Heart right ventricle (tissue), 16 donors: ENCODE measurements at regions not wholly inside any gene's neighbourhood (a gene's known extent, or its start where the extent isn't known, plus 50 kb on each side); places are given as distances from the start of the nearest gene placed in this dataset.

Experiments
- ATAC-seq, 8 donors: fragments of 200-7000 bp; cut with Tn5 transposase; one replicate each; pipeline ENCODE4 v1.9.1; 2020; ENCODE audit warnings: mild to moderate bottlenecking in 8 of 8, moderate library complexity in 8 of 8, moderate number of reproducible peaks in 1 of 8
- DNase-seq, 2 donors: peaks; one replicate each; pipeline ENCODE4 v3.0.0-alpha.2; 2020
- H3K27ac ChIP-seq, 10 donors: fragments of 200-600 bp; sonication (generic) in 2 of 10; one replicate each; pipeline versions ENCODE4 v1.5.0 to v1.8.0; 2020 to 2022; ENCODE audit warnings: mild to moderate bottlenecking in 3 of 10
- H3K27me3 ChIP-seq, 7 donors: fragments of 200-600 bp; one replicate each; pipeline ENCODE4 v1.8.0; 2021 to 2022; ENCODE audit warnings: mild to moderate bottlenecking in 2 of 7
- H3K36me3 ChIP-seq, 9 donors: fragments of 200-600 bp; sonication (generic) in 1 of 9; one replicate each; pipeline versions ENCODE4 v1.5.0 to v1.8.0; 2020 to 2022; ENCODE audit warnings: mild to moderate bottlenecking in 2 of 9
- H3K4me1 ChIP-seq, 9 donors: fragments of 200-600 bp; sonication (generic) in 1 of 9; one replicate each; pipeline versions ENCODE4 v1.5.0 to v1.8.0; 2020 to 2022; ENCODE audit warnings: mild to moderate bottlenecking in 4 of 9
- H3K4me3 ChIP-seq, 10 donors: fragments of 200-600 bp; sonication (generic) in 2 of 10; one replicate each; pipeline versions ENCODE4 v1.5.0 to v1.8.0; 2020 to 2022; ENCODE audit warnings: mild to moderate bottlenecking in 7 of 10, moderate library complexity in 2 of 10
- H3K9me3 ChIP-seq, 11 donors: fragments of 200-600 bp in 10 of 11; sonication (generic) in 2 of 11; one replicate each; pipeline versions ENCODE4 v1.5.0 to v1.8.0; 2013 to 2022; ENCODE audit warnings: mild to moderate bottlenecking in 2 of 11, control low read depth in 1 of 11, moderate library complexity in 1 of 11
- CTCF ChIP-seq, 9 donors: fragments of 200-600 bp; sonication (generic) in 2 of 9; IDR thresholded peaks; one replicate each; pipeline versions ENCODE4 v1.5.0 to v1.8.0; 2021 to 2022; ENCODE audit warnings: antibody characterized with exemption in 9 of 9, mild to moderate bottlenecking in 5 of 9, moderate library complexity in 1 of 9
- WGBS, 2 donors: extraction: QIAGEN DNeasy Blood & Tissue Kit; methylation state at CpG; one replicate each; pipeline ENCODE4 v1.1.7; 2013; ENCODE audit warnings: inconsistent platforms in 1 of 2; 5-methylcytosine and 5-hydroxymethylcytosine counted together
- intact Hi-C, 10 donors: fragments of 100-400 bp; cut with DNase I; formaldehyde crosslinking; loops; one replicate each; pipeline versions ENCODE4 v1.11.1 to v1.14.2; 2022
- donor health status: Arrhythmogenic right ventricular cardiomyopathy.
- donor health status: ischemic (EF 13 %, LVEDD 7.1; RV severe dilation, severe dysfunction).
- donor health status: healthy with polysubstance abuse.
- donor health status: DM: no; HTN: yes; CAD: no.
- donor health status: DM: no; HTN: no; CAD: no.
- donor health status: ischemic (EF 25% LVEDD 6.9; RV normal size, moderate dysfunction).
- donor health status: ischemic (EF 25% LVEDD 5.7; RV mildly dilated, moderate dysfunction).
- donor health status: healthy.
- donor health status: DM: yes; HTN: yes; CAD: no.
- donor health status: Ischemic cardiomyopathy.
- donor health status: ischemic (EF 35%, LVEDD 5.7; RV mildly dilated, moderate dysfunction).
- donor health status: nonischemic (EF 11% LVEDD 7.7; RV severe dilation, severe dysfunction).
- donor health status: DM: yes; HTN: yes; CAD: no.
- donor health status: PGD.
- donor health status: ischemic (EF 29% LVEDD 5.4; RV normal size, mild dysfunction).
- donor health status: nonischemic (EF 23%, LVEDD 6.1; RV moderate dilation, normal function).

GRCh38 chr3:106745344-106746168 lies 631.7 kb upstream of the CCDC54 start:
- H3K27me3 ChIP-seq: no peaks in the 10 kb centered on the region
- DNase-seq (no peak), ATAC-seq (peak in 5 of 8 donors; percentile 53 to 83 (median 72))
- TF ChIP-seq CTCF (IDR thresholded peaks at IDR 0.05): no peak
- H3K36me3 ChIP-seq: no peaks in the 10 kb centered on the region
- H3K9me3 ChIP-seq: no peaks in the 10 kb centered on the region
- no peaks in the 10 kb centered on the region for H3K4me1 ChIP-seq
- H3K4me3 ChIP-seq: no peak overlapping the region
- 58 to 69% methylated on average over 7 of the region's 7 CpGs for WGBS, 2 donors
- intact Hi-C loops: no loop called here
- peak overlapping the region in 4 of 10 donors; percentile 0 to 43 (median 13) for H3K27ac ChIP-seq

DNA sequence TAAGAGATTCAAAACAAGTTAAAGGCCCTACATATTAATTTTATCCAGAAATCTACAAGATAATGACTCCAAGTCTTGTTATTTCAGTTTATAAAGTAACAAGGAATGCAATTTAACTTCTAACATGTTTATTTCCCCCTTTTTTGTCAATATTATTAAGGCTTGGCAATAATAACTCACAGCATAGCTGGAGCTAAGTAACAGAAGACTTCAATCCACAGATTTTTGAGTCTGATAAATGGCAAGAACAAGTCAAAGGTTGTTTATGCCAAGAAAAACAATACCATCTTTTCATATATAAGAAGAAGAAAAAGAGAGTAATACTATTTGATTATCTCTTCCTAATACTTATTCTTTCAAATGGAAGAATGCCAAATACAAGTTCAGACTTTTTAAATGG lies 631.0 kb upstream of the CCDC54 start:
- peak overlapping the region in 4 of 10 donors; percentile 0 to 43 (median 13) for H3K27ac ChIP-seq
- TF ChIP-seq CTCF (IDR thresholded peaks at IDR 0.05): no peak
- no peak for ATAC-seq
- intact Hi-C loops: no loop called here
- DNase-seq: no peak
- H3K4me3 ChIP-seq: no peak overlapping the region
- H3K9me3 ChIP-seq: no peaks in the 10 kb centered on the region
- no peaks in the 10 kb centered on the region for H3K4me1 ChIP-seq
- H3K27me3 ChIP-seq: no peaks in the 10 kb centered on the region
- H3K36me3 ChIP-seq: no peaks in the 10 kb centered on the region

- H3K27me3 ChIP-seq: no peaks in the 10 kb centered on the region
- H3K9me3 ChIP-seq: peaks cover 0 to 14% (median 0%) of the 10 kb centered on the region in 11 donors
- DNase-seq: no peak
- WGBS, 2 donors: 69 to 78% methylated on average over 8 of the region's 8 CpGs
- no peak for ATAC-seq
- no peak for TF ChIP-seq CTCF (IDR thresholded peaks at IDR 0.05)
- intact Hi-C loops: no loop called here
- H3K4me1 ChIP-seq: no peaks in the 10 kb centered on the region
- H3K36me3 ChIP-seq: no peaks in the 10 kb centered on the region
- H3K27ac ChIP-seq: no peak overlapping the region
- no peak overlapping the region for H3K4me3 ChIP-seq
These were observed 628.6 kb upstream of the CCDC54 start for GRCh38 chr3:106748472-106749262.

DNA sequence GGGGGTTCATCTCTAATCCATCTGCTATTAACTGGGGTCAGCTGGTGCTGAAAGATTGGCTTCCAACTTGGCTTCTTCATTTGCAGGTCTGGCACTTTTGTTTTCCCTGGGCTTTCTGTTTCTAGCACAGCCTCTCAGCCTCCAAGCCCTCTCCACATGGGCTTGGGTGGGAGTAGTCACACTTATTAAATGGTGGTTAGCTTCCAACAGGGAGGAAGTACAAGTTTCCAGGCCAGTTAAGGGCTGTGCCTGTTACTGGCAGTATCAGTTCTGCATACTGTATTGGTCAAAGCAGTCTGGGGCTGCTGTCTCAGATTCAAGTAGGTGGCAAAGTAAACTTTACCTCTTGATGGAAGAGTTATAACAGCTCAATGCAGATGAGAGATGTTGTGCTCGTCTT lies 627.1 kb upstream of the CCDC54 start:
- Histone ChIP-seq H3K4me1 (no peaks in the 10 kb centered on the region), H3K4me3 (no peak overlapping the region), H3K9me3 (peaks cover 0 to 28% (median 4%) of the 10 kb centered on the region in 11 donors), H3K27me3 (no peaks in the 10 kb centered on the region), H3K27ac (no peak overlapping the region), H3K36me3 (no peaks in the 10 kb centered on the region)
- no peak for ATAC-seq
- DNase-seq: no peak
- intact Hi-C loops: no loop called here
- 69 to 71% methylated on average over 1 of the region's 1 CpG for WGBS, 2 donors
- no peak for TF ChIP-seq CTCF (IDR thresholded peaks at IDR 0.05)
